ENCODE measurements at regions not wholly inside any gene's neighbourhood (a gene's known extent, or its start where the extent isn't known, plus 50 kb on each side); places are given as distances from the start of the nearest gene placed in this dataset.
"Not testable (repeated sequence)": the region's sequence is repeated elsewhere in the genome, so short reads cannot be mapped to it uniquely, and the experiment has no call there.

DNA sequence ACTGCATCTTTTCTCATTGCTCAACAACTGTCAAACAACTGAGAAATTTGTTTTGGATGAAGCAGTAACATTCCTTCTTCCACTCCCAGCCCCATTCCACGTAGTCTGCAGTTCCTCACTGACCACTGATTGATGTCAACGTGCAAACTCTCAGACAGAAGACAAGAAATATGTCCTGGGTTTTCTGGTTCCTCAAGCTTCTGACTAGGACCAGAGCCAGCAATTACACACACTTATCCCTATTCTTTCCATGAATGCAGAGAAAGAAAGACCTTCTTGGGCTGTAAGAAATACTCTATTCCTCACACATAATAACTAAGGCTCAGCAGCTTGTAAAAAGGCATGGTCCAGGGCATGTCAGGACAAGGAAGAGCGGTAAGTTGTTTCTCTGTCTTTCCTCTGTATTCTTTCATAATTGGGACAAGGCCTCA is 790.1 kb upstream of the SLC35B3 start:
- no peak for DNase-seq

DNA sequence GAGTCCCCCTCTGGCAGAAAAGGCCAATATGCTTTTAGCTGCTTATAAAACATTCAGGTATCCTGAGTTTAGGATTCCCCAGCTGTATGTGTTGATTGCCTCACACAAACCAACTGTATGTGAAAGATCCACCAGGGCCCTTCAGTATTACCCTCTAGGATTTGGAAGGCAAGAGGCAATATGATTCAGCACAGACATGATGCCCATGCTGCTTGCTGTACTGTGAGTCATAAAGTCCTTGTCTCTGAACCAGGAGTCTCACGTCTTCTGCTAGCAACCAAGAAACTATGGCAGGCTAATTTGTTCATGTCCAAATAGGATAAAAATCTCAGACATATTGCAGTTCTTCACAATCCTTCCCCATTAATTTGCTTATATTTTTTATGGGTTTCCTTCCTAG is 789.2 kb upstream of the SLC35B3 start:
- no peak for DNase-seq

DNA sequence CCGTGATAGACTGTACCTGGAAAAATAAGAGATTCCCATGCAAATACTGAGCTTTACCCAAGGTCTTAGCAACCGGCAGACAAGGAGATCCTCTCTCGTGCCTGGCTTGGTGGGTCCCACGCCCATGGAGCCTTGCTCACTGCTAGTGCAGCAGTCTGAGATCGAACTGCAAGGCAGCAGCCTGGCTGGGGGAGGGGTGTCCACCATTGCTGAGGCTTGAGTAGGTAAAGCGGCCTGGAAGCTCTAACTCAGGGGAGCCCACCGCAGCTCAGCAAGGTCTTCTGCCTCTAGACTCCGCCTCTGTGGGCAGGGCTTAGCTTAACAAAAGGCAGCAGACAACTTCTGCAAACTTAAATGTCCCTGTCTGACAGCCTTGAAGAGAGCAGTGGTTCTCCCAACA is 778.4 kb upstream of the SLC35B3 start:
- DNase-seq: not testable (repeated sequence)

GRCh38 chr6:9208966-9209365 is 773.6 kb upstream of the SLC35B3 start:
- no peak for DNase-seq

- DNase-seq: no peak
These were observed 770.3 kb upstream of the SLC35B3 start for GRCh38 chr6:9205645-9206044.

DNA sequence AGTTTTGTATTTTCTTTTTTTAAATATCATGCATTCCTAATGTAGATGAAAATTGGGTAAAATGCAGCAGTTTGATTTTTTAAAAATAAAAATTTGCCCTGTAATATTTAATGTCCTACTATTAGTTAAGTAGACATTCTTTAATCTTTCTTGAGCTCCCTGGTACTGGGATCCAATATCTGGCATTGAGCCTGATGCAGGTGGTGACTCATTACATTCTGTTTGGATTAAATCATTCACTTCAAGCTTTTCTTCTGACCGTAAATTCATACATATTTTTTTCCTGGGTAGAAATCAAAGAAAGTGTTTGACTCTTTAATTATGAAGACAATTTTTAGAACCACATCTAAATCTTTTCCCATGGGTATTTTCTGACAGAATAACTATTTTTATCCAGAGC is 768.8 kb upstream of the SLC35B3 start:
- no peak for DNase-seq

GRCh38 chr6:9200712-9201111 is 765.4 kb upstream of the SLC35B3 start:
- no peak for DNase-seq

GRCh38 chr6:9197726-9198125 is 762.4 kb upstream of the SLC35B3 start:
- no peak for DNase-seq

DNA sequence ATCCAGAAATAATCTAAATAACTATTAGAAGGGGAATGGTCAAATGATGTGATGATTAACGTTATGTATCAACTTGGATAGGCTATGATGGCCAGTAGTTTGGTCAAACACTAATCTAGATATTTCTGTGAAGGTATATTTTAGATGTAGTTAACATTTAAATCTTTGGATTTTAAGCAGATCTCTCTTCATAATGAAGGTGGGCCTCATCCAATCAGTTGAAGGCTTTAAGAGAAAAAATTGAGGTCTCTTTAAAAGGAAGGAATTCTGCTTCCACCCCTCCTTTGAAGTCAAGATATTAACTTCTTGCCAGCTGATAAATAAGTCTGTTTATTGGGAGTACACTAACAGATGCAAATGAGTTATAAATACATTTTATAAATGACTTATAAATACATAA is 760.0 kb upstream of the SLC35B3 start:
- DNase-seq: no peak

DNA sequence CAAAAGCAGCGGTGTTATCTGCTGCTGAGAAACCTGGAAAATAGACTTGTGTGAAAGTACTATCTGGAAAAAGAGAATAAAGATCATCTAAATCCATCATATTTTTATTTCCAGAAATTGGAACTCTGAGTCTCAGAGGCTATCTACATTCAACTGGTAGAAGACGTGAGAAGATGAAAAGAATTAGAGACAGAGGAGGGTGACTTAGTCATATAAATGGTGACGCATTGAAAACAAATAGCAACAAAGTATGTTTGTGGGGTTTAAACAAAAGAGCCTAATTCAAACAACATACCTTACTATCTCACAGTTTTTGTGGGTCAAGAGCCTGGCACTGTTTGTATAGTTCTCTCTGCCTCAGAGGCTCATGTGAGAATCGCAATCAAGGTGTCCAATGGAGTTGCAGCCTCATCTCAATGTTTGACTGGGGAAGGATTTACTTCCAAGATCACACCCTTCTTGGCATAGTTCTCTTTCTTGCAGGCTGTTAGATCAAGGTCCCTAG is 757.1 kb upstream of the SLC35B3 start:
- no peak for DNase-seq

DNA sequence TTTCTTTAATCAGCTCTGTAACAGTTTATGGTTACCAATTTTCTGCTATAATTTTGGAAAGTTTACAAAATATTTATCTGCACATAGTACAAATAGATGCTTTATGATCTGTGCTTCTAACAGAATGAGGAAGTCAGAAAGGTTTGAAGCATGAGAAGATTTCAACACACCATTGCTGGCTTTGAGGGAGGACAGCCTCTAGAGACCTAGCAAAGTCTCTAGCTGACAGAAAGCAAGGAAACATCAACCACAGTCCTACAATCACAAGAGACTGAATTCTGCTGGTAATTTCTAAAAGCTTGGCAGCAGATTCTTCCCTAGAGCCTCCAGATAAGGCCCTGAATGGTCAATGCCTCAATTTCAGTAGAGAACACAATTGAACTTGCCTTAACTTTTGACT is 750.8 kb upstream of the SLC35B3 start:
- no peak for DNase-seq

DNA sequence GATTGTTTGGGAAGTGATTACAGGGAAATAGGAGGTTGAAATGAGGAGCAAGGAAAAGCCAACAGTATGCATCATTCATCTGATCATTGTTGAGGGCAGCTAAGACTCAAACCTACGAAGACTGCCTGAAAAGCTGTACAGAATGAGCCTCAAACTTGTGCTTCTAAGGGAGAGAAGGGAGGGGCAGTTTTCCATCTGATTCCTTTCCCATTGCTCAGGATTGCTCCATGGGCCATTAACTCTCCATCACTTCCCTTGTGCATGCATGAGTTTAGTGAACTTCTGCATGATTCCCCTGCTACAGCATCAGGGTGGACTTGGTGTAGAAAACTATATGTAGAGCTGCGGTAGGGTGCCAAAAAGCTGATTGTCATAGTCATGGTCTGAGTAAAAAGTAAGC is 742.7 kb upstream of the SLC35B3 start:
- no peak for DNase-seq

DNA sequence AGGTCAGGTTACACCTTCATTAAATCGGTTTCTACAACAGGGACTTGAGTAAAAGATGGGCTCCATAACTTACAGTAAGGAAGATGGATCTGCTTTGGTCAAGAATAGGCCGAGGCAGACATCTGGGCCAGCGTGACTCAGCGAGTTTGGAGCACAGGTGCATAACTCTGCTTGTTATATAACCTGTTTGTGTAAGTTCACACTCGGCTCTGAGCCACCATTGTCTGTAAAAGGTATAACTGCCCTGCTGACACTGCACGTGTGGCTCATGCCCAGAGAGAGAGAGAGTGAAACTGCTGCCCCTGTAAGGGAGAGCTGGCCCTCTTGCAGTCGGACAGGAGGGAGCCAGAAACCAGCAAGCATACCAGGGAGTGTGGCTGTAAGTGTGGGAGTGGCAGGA is 737.9 kb upstream of the SLC35B3 start:
- DNase-seq: no peak

- DNase-seq: no peak
These were observed 736.8 kb upstream of the SLC35B3 start for GRCh38 chr6:9172096-9172495.

GRCh38 chr6:9168669-9169068 is 733.3 kb upstream of the SLC35B3 start:
- DNase-seq: no peak

- no peak for DNase-seq
These were observed 726.4 kb upstream of the SLC35B3 start for GRCh38 chr6:9161731-9162130.

GRCh38 chr6:9159051-9159450 is 723.7 kb upstream of the SLC35B3 start:
- DNase-seq: no peak

- no peak for DNase-seq
These were observed 720.5 kb upstream of the SLC35B3 start for GRCh38 chr6:9155836-9156235.

DNA sequence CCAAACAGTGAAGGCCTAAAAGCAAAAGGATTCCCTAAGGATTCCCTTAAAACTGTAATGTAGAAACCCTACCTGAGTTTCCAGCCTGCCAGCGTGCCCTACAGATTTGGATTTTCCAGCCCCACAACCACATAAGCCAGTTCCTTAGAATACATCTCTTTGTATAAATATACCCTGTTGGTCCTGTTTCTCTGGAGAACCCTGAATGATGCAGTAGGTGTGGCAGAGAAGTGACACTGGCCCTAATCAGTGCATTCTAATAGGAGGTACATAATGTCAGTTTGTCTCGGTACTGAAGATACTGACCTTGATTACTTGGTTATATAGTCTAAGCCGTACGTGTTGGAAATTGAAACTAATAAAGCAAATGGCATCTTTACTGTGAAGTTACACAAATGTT is 707.8 kb upstream of the SLC35B3 start:
- DNase-seq: no peak

DNA sequence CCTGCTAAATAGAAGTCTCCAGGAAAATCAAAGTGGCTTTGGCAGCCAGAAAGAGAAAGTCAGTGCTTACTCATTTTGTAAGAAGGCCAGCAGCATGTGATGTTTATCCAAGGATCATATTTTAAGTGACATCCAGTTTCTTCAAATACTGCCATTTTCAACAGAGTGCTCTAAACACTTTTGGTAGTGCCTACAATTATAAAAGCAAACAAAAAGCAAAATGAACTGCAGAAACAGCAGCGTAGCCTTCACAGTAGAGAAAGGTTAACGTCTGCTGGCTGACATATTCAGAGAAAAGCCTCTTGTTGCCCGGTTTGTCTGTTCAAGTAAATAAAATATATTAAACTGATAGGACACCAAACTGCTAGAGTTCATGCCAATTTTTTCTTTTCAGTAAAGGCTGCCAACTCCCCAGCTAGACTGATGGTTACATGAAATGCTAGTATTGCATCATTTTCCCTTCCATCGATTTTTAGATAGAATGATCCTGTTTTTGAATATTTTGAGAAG is 705.7 kb upstream of the SLC35B3 start:
- no peak for DNase-seq

DNA sequence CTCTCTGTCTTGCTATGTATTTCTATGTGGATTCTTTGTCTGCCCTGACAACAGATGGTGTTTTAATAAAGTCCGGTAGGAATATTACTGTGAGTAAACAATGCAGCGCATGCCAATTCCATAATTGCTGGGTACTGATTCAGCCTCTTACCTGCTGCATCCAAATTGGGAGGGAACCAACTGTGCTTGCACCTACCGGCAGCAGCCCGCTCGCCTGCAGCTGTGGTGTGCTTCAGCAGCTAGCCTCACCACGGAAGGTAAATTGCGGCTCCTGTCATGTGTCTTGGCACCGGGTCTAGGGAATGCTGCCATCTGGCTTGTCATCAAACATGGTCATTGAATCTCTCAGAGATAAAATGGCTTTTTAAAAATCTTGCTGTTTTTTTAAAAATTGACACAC is 704.8 kb upstream of the SLC35B3 start:
- no peak for DNase-seq

GRCh38 chr6:9139746-9140145 is 704.4 kb upstream of the SLC35B3 start:
- DNase-seq: no peak

DNA sequence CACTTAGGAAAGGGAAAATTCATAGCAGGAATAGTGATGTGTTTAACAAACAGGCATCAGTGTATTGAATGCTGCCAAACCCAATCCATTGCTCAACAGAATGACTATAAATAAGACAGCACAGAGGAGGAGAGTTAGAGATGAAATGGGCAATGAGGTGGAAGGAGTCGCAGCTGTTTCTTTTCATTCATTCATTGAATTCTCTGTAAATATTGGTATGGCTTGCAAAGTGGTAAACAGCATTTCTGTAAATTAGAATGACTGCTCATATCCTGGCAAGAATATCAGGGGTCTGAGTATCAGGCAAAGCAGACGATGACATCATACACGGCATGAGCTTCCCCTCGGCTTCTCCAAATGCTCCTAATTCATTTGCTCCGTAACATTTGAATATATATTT is 703.6 kb upstream of the SLC35B3 start:
- no peak for DNase-seq

DNA sequence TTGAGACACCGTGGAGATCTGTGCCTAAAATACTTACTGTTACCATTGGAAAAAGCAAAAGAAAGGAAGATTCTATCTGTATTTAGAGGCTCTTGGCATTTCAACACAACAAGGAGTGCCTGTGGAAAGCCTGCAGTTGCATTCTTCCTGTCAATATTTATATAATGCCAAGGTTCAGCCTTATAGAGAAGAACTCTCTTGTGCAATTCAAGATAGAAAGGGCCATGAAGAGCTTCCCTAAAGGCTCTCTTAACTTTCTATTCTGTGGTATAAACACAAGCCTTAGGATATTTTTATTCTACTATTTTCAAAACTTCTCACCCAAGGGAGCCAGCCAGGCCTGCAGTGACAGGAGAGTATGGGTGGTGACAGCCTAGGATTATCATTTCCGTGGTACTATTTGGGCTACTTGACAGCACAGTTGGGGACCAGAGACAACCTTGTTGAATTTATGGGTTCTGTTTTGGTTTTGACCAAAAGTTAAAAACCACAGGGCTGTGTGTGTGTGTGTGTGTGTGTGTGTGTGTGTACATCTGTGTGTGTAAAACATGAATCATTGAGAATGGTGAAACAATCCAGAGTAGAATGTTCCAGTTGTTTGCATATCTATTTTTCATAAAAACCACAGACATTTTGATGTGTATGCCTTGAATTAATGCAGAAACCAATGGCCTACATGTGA is 700.9 kb upstream of the SLC35B3 start:
- DNase-seq: no peak

GRCh38 chr6:9131616-9132015 is 696.3 kb upstream of the SLC35B3 start:
- DNase-seq: no peak
